Umbilical cord (tissue), 1 donor: ENCODE measurements at regions not wholly inside any gene's neighbourhood (a gene's known extent, or its start where the extent isn't known, plus 50 kb on each side); places are given as distances from the start of the nearest gene placed in this dataset.
"Not testable (repeated sequence)": the region's sequence is repeated elsewhere in the genome, so short reads cannot be mapped to it uniquely, and the experiment has no call there.

ENCODE experiments used
- DNase-seq: peaks from one replicate; pipeline ENCODE4 v3.0.0-alpha.2; 2015; ENCODE audit warnings: low spot score

DNA sequence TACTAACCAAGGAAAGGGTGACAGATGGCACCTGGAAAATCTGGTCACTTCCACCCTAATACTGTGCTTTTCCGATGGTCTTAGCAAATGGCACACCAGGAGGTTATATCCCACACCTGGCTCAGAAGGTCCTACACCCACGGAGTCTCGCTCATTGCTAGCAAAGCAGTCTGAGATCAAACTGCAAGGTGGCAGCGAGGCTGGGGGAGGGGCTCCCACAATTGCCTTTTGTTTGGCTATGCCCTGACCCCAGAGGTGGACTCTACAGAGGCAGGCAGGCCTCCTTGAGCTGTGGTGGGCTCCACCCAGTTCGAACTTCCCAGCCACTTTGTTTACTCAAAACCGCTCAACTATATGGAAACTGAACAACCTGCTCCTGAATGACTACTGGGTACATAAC, 50.3 kb upstream of the UGT2B15 start:
- DNase-seq: not testable (repeated sequence)

DNA sequence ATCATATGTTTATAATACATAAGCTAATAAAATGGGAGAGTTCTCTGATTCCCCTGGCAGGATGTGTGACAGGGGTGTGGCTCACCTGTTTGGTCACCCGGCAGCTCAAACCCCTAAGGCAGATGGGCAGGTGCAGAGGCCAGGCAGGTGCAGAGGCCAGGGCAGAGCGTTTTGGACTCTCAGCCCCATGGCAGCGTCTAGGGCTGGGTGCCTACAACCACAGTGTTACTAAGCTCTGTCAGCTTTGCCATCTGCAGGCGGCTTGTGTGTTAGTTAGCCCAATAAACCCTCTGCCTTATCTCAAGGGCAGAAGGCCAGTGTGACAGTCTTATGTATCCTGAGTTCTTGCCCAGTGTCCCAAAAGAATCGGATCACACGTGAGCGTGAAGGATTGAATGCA, 54.0 kb upstream of the UGT2B15 start:
- DNase-seq: no peak

DNA sequence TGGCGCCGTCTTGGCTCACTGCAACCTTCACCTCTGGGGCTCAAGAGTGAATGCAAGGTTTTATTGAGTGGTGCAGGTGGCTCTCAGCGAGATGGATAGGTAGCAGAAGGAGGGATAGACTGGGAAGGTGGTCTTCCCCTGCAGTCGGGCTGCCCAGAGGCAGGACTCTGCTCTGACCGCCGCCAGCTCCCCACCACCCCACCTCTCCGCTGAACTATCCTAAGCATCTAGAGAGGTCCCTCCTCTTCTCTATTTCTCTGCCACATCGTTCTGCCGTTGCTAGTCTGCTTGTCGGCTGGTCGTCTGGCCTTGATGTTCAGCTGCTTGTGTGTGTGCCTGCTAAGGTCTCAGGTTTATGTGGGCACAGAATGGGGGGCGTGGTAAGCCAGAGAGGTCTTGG, 54.5 kb upstream of the UGT2B15 start:
- DNase-seq: no peak

GRCh38 chr4:68732653-68733466, 62.4 kb upstream of the UGT2B15 start:
- peak; percentile 80 for DNase-seq

DNA sequence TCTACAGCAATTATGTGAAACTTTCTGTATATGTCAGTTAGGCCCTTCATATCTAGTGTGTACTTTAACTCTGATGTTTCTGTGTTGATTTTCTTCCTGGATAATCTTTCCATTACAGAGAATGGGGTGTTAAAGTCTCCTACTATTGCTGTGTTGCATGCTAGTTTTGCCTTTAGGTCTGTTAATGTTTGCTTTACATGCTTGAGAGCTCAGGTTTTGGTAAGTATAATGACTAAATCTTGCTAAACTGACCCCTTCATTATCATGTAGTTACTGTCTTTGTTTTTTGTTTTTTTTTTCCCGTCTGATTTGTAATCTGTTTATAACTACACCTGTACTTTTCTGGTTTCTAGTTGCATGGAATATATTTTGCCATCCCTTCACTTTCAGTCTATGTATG, 63.6 kb upstream of the UGT2B15 start:
- DNase-seq: no peak

- DNase-seq: no peak
Measured at GRCh38 chr4:68735106-68735505, 64.7 kb upstream of the UGT2B15 start.

DNA sequence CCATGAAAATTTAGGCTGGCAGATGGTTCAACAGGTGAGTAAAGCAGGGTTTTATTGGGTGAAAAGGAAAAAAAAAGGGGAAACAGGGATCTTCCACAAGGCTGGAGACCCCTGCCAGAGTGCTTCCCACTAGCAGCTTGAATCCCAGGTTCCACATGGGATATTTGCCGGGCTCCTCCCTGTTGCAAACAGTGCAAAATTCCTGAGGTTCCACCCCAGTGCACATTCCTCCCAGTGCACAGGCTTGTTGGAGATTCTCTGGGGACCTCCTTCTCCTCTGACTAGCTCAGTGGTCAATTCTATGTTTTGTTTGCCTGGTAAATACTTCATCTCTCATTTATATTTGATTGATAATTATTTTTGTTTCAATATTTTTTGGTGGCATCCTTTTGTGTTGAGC, 66.4 kb upstream of the UGT2B15 start:
- no peak for DNase-seq

GRCh38 chr4:68738036-68738435, 67.6 kb upstream of the UGT2B15 start:
- DNase-seq: no peak

GRCh38 chr4:68744368-68744767, 71.4 kb upstream of the UGT2B10 start:
- DNase-seq: no peak

GRCh38 chr4:68748181-68748991, 67.4 kb upstream of the UGT2B10 start:
- DNase-seq: no peak

- no peak for DNase-seq
Measured at GRCh38 chr4:68750555-68750954, 65.2 kb upstream of the UGT2B10 start.

- no peak for DNase-seq
Measured at GRCh38 chr4:68751138-68751537, 64.7 kb upstream of the UGT2B10 start.

DNA sequence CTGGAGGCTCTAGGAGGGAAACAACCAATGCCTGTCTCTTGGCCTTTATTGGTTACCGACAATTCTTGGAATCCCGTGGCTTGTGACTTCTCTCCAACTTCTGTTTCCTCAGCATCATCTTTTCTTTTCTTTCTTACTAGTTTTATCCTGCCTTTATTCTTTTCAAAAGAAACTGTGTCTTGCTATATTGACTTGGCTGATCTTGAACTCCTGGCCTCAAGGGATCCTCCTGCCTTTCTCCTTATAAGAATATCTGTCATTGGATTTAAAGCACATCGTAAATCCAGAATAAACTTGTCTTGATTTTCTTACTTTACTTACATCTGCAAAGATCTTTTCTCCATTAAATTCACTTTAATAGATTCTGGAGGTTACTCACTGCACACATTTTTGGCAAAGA, 49.9 kb upstream of the UGT2B10 start:
- no peak for DNase-seq
